SKM-1 (cell line): ENCODE measurements at regions not wholly inside any gene's neighbourhood (a gene's known extent, or its start where the extent isn't known, plus 50 kb on each side); places are given as distances from the start of the nearest gene placed in this dataset.
"Not testable (repeated sequence)": the region's sequence is repeated elsewhere in the genome, so short reads cannot be mapped to it uniquely, and the experiment has no call there.

Experiments
- DNase-seq: peaks from one replicate; lab custom pipeline; 2025; ENCODE audit not compliant: unreplicated experiment; lab: John Stamatoyannopoulos, UW

DNA sequence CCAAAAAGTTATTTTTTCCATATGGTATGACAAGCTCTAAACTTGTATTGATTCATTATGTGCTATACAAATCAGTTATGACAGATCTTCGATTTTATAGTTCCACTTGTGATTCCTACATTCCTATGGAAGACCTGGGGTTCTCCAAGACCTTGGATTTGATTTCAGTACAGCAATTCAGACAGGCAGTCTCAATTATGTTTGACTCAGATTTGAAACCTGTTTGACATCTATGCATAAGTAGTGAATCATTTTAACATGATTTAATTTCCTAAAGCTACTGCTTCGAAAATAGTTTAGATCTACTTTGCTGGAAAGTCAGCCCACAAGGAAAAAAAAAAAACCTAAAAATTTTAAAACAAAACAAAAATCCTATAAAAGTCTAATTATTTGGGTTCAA, 820.4 kb downstream of the LUZP2 start:
- DNase-seq = no peak

DNA sequence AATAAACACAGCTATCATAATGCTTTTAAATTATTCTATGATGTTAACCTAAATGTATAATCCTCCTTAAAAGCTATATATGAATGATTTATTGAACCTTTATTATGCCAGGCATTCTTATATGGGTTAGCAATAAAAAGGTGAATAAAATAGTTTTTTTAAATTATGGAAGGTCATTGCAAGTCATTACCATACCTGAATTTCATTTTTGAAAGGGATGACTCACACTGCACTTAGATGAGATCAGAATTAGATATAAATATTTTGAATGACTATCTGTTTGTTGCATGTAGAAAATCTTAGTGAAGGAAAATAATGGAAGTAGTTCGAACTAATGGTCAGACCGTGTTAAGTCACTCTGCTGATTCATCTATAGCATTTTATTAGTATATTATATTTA, 822.3 kb downstream of the LUZP2 start:
- no peak for DNase-seq

DNA sequence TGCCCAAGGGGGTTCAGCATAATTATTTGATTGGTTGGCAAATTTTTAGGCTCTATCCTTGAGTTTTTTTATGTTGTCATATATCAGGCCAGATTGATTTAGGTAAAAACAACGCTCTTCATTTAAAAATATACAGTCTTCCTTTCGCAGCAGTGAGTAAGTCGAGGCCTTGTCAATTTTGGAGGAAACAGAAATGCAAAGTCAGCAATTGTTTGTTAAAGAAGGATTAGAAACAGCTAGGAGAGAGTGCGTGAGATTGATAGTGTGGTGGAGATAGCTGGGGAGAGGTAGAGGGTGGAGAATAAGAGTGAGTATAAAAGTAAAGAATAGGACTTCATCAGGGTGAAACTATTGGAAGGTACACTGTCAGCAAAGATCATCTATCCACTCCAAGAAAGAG, 830.8 kb downstream of the LUZP2 start:
- no peak for DNase-seq

DNA sequence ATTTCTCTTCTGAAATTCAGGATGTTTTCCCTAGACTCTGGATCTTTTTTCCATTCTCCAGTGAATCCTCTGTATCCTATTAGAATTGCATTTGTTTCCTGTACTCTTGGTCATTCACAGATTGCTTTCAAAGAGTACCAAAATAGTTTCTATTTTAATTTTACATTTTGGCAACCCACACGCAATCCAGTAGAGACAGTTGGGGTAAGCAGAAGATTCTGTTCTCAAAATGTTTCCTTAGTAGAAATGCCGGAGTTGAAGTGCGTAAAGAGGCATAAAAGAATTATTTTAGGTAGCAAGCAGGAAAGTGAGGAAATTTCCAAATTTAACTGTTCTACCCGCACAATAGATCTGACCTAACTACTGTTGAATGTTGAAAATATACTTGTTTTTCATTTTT, 842.4 kb downstream of the LUZP2 start:
- DNase-seq = no peak

DNA sequence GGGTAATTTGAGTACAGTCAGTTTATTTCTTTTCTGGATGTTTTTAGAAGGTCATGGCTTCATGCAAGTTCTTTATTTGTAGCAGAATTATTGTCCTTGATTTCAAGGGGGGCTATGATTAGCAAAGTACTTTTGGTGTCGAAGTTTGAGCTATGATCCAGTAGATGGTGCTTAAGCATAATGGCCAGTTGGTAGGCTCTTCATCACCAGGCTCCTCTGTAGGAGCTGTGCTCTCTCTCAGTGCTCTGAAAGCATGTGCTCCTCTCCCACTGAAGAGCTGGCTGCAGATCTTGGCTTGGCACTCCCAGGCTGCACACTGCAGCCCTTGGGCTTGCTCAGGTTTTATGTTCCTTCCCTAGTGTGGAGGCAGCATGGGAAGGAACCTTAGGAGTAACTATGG, 852.7 kb downstream of the LUZP2 start:
- DNase-seq = no peak

DNA sequence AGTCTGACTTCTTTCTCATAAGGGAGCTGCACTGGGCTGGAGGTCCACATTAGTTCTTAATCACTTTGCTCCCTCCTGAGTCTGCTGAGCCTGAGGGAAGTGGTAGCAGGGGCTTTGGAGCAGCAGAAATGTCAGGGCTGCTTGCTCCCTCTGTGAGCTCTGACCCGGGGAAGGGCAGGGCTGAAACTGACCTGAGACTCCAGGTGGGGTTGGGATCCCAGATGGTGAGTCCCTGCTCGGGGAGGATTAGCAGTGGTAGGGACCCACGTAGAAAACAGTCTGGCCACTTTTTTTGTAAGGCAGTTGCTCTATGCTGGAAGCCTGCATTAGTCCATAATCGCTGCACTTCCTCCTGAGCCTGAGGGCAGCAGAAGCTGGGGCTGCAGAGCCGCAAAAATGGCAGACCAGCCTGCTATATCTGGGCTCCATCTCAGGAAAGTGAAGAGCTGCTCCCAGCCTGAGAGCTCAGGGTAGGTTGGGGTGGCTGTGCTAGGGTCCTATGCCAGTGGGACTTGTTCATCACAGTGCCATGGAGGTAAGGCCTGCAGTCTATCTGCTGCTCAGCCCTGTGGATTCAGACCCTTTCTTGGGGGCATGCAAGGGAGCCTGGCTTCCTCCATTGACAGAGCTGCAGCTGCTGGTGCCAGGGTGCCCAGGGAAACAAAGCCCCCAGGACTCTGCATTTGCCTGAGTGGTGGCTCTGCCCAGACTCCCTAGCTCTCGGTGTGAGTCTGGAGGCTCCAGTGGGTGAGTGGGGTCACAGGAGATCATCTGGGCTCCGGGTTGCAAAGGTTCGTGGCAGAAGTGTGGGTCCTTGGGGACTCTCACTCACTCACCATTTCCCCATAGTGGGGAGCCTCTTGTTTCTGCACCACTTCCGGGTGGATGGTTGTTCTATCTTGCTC, 854.3 kb downstream of the LUZP2 start:
- no peak for DNase-seq

DNA sequence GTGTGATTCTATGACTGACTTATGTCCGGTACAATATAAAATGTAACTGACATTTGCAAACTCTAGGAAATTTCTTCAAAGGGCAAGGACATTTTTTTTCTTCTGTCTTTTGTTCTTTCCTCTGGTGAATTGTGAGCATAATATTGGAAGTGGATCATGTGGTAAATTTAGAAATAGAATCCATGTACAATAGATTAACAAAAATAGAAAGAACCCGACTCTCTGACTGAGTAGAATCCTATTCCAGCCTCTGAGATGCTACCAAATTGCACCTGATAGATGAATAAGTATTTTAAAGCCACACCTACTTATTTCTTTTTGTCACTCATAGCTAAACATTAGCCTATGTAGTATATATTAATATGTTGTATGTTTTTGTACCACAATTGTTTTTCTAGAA, 860.3 kb downstream of the LUZP2 start:
- DNase-seq = no peak

DNA sequence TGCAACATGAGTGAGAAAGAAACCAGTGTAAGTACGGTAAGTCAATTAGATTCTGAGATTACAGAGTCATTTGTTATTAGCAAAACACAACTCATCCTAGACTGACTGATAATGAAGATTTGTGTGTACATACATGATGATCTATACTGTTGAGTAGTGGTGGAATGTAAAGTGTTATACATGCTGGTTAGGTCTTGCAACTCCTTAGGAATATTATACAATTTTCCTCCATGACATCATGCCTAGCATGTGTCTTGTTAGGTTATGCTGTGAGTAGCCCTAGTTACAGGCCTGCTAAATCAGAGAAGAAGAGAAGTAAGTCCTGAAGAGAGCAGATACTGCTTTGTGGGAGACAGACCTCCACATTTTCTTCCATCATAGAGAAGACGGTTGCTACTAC, 880.6 kb downstream of the LUZP2 start:
- DNase-seq = no peak

DNA sequence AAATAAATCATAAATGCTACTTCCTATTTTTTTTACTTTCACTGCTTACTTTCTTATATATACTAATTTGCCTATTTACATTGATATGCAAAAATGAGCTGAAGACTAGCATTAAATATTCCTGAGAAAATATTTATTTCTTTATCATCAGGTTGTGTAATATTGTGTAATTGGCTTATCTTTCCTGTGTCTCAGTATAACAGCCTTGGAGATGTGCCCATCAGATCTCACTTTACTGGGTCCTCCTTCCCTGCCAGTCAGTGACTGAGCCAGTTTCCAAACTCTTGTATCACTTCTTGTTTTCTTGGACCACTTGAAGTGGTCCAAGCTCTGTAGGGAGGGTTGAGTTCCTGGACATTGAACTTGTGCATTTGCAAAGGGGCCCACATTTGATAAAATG, 900.0 kb downstream of the LUZP2 start:
- DNase-seq = no peak

DNA sequence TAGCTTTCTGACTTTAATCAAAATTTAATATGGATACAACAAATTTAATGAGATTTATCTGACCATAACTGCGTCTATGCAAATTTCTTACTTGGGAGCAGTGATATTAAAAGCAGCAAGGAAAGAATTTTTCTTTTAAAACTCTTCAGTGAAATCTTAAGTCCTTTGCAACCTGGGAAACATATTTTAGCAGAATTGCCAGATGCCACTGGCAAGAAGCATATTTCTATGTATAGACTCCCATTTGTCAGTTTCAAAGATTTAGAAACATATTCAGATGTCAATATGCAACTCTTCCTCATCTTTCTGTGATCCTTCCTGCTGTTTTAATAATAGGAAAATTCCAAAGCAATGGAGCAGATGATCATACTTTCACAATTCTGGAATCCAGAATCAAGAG, 911.3 kb downstream of the LUZP2 start:
- no peak for DNase-seq

DNA sequence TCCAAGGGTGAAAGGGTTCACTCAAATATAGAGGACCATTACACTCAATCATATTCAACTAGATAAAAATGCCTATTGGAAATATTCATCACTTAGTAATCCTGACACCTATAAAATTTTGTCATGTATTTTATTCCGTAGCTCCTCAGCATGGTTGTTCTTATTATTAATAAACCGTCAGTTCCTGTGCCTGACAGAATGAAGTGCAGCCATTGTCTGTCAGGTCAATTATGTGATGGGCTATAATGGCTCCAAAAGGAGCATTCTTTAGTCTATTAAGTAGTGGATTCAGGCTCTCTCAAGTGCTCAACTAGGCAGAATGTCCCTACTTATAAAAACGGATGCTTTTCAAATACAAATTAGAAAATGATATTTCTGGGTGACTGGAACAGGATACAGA, 916.1 kb upstream of the ANO3 start:
- DNase-seq = no peak

DNA sequence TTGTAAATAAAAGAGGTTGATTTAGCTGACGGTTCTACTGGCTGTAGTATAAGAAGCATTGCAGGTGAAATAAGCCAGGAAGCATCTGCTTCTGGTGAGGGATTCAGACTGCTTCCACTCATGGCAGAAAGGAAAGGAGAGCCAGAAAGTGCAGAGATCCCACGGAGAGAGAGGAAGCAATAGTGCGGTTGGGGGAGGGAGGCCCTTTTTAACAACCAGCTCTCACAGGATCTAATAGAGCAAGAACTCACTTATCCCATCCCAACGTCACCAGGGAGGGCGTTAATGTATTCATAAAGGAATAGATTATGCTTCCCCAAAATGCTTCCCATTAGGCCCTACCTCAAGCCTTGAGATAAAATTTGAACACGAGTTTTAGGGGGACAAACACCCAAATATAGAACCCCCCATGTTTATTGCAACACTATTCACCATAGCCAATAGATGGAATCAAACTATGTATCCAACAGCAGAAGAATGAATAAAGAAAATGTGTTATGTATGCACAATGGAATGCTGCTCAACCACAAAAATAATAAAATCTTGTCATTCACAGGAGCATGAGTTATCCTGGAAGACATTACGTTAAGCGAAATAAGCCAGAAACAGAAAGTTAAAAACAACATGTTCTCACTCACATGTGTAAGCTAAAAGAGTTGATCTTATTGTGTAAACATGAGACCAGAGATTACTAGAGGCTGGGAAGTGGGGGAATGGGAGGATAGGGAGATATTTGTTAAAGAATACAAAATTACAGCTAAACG, 908.3 kb upstream of the ANO3 start:
- DNase-seq = no peak

DNA sequence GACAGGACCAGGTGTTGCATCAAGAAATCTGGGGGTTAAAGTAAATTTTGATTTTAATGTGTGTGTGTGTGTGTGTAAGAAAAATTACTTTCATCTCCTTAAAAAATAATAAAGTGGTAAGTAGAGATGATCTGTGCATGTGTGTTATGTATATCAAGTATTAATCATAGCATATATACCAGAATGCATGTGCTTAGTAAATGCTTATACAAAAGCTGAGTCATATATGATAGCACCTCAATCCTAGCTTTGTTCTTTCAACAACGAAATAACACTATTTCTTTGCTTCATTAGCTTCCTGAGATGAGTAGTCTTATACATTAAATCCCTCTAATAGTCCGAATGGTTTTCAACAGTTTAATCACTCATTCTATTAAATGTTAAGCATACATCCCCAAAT, 899.6 kb upstream of the ANO3 start:
- DNase-seq = no peak

DNA sequence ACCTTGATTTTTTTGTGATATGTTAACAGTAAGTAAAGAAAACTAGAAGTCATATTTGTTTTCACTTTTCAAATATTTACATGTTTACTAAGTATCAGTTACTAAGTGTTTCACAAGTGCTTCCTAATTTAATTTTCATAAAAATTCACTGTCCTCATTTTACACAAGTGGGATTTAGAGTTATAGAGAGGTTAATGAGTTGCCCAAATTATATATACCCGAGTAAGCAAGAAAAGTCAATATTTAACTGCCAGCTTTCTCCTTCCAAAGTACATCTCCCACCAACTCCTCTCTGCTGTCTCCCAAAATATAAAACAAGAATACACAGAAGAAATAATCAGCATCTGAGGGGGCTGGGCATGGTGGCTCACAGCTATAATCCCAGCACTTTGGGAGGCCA, 896.7 kb upstream of the ANO3 start:
- DNase-seq = no peak

DNA sequence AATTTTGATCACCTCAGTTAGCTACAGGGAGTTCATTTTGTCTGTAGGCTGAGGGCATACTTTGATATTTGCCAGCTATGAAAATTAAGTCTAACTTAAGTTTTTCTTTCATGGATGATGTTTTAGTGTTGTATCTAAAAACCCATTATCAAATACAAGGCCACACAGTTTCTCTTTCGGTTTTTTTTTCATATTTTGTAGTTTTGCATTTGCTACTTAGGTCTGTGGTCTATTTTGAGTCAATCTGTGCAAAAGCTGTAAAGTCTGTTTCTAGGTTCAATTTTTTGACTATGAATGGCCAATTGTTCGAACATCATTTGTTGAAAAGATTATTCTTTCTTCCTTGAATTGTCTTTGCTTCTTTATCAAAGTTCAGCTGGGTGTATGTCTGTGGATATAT, 895.6 kb upstream of the ANO3 start:
- no peak for DNase-seq

DNA sequence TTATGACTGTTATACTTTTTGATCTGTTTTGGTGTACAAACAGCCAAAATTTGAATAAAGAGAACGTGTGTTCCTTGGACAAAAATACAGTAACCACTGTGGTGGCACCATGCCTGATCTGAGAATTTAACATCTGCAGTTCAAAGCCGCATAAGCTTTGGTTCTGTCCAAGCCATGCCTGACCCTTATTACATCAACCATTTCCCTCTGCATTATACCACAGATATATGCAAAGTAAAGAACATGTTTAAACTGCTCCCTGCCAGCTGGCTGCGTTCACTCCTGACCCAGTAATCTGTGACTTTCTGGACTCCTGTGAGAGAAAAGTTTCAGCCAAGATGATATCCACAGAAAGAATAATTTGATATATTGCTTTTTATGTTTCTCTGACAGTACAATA, 890.5 kb upstream of the ANO3 start:
- no peak for DNase-seq

DNA sequence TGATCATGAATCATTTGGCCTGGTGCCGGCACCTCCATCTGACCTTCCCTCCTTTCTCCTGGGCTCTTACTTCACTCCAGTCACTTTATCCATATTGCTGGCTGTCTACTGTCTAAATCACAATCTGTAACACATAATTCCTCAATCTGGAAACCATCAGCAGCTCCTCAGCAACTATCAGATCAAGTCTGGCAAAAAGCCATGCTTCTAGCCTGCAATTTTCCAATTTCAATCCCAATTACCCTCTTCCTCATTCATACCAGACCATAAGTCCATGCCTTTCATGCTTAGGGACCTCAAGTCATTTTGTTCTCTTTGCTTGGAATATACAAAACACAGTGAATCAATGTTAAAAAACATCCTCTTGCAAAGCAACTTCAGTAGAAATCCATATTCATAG, 882.8 kb upstream of the ANO3 start:
- DNase-seq = no peak

DNA sequence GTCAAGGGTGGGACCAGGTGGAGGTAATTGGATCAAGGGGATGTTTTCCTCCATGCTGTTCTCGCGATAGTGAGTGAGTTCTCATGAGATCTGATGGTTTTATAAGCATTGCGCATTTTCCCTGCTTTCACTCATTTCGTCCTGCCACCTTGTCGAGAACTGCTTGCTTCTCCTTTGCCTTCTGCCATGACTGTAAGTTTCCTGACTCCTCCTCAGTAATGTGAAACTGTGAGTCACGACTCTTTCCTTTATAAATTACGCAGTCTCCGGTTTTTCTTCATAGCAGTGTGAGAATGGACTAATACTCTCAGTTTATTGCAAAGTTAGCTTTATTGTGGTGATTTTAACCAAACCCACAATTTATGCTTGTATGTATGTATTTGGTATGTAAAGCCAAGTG, 878.5 kb upstream of the ANO3 start:
- DNase-seq = no peak

DNA sequence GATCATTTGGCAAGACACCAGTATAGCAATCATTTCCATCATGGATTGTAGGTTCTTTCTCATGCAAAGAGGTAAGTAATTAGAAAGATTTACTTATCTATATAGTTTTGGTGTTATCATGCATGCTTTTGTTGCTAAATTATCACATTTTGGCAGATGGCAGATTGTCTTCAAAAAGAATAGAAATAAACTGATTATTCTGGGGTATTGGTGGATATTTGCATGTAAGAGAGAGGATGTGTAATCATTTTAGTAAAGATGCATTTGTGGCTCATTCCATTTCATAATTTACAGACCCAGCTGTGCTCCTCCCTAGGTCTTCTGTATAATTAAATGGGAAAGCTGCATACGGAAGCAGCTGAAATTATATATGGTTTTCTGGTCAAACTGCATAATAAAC, 875.7 kb upstream of the ANO3 start:
- DNase-seq = no peak

DNA sequence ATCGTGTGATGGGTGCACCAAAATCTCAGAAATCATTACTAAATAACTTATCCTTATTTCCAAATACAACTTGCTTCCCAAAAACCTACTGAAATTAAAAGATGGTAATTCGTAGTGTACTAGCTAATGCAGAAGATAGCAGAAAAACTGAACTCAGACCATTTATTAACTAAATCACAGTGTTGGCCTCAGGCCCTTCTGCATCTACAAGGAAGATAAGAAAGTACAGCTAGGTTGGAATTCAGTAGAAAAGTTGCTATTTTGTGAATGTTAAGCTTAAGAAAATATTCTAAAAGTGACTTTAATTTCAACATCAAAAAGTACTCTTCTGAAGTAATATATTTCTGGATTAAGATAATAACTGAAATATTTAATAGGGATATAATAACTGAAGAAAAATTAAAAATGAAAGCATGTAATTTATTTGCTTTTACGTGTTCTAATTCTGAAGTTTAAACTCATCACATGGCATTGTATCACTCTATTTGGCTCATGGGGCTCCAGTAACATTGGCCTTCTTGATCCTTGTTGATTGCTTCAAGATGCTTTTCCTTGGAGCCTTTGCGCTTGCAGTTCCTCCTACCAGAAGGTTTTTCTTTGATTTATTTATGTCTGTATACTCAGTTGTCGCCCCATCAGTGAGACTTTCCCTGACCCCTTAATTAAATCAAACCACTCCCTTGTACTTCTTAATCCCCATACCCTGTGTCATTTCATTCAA, 847.9 kb upstream of the ANO3 start:
- no peak for DNase-seq

DNA sequence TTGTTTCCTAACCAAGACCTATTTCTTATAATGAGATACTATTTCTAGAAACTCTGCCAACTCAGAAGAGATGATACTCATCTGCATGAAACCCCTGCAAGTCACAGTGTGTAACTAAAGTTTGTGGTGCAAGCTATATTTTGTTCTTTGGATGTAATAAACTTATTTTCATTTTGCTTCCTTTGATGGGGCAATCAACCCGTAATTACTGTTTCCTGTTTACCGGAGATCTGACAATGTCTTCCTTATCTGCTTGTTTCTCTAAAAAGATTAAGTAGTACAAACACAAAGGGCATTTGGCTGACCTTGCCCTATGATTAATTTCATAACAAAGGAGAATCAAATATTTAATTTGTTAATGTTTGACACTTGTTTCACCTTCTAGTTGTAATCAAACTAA, 846.6 kb upstream of the ANO3 start:
- no peak for DNase-seq

DNA sequence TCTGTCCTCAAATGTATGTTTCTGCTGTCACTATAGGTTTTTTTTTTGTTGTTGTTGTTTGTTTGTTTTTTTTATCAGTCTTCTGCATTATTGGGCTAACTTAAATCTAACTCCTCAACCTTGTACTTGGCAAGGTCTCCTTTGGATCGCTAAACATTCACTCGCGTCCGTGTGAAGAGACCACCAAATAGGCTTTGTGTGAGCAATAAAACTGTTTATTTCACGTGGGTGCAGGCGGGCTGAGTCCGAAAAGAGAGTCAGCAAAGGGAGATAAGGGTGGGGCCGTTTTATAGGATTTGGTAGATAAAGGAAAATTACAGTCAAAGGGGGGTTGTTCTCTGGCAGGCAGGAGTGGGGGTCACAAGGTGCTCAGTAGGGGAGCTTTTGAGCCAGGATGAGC, 845.6 kb upstream of the ANO3 start:
- DNase-seq = not testable (repeated sequence)
